HCT116 (cell line): ENCODE measurements at regions not wholly inside any gene's neighbourhood (a gene's known extent, or its start where the extent isn't known, plus 50 kb on each side); places are given as distances from the start of the nearest gene placed in this dataset.

Experiments
- EGR1 ChIP-seq: IDR thresholded peaks from 2 replicates; pipeline ENCODE4 v1.6.1; 2012; ENCODE audit warnings: low read depth
- EZH2 ChIP-seq: fragments of 200-600 bp; sonication (generic); IDR thresholded peaks from 2 replicates; pipeline ENCODE4 v1.6.1; 2017; ENCODE audit warnings: antibody characterized with exemption, mixed run types
- POLR2A ChIP-seq: IDR thresholded peaks from 2 replicates; pipeline ENCODE4 v1.7.0; 2011; ENCODE audit warnings: borderline replicate concordance; ENCODE audit not compliant: insufficient read depth, insufficient read length; ENCODE audit errors: extremely low read depth
- REST ChIP-seq: IDR thresholded peaks from 2 replicates; pipeline ENCODE4 v1.6.1; 2012; ENCODE audit warnings: low read depth
- SIN3A ChIP-seq: IDR thresholded peaks from 2 replicates; pipeline ENCODE4 v1.6.1; 2012; ENCODE audit warnings: low read depth
- TF ChIP-seq, protein P1 (sequence below), 3 experiments: fragments of 200-600 bp in 1 of 3; sonication (generic) in 1 of 3; IDR thresholded peaks in 2 of 3; conservative IDR thresholded peaks in 1 of 3; 2 replicates each; pipeline ENCODE4 v1.5.1; 2012 to 2017; ENCODE audit warnings: low read depth in 2 of 3, low read length in 2 of 3, antibody characterized with exemption in 1 of 3, borderline replicate concordance in 1 of 3, control low read depth in 1 of 3, mild to moderate bottlenecking in 1 of 3, mixed read lengths in 1 of 3, mixed run types in 1 of 3, moderate library complexity in 1 of 3; ENCODE audit not compliant: insufficient read depth in 1 of 3
- TF ChIP-seq, protein P2 (sequence below): IDR thresholded peaks from 2 replicates; pipeline ENCODE4 v1.6.1; 2012
- TF ChIP-seq, protein P3 (sequence below): IDR thresholded peaks from 2 replicates; pipeline ENCODE4 v1.6.1; 2012

- TF ChIP-seq, protein P1, sequence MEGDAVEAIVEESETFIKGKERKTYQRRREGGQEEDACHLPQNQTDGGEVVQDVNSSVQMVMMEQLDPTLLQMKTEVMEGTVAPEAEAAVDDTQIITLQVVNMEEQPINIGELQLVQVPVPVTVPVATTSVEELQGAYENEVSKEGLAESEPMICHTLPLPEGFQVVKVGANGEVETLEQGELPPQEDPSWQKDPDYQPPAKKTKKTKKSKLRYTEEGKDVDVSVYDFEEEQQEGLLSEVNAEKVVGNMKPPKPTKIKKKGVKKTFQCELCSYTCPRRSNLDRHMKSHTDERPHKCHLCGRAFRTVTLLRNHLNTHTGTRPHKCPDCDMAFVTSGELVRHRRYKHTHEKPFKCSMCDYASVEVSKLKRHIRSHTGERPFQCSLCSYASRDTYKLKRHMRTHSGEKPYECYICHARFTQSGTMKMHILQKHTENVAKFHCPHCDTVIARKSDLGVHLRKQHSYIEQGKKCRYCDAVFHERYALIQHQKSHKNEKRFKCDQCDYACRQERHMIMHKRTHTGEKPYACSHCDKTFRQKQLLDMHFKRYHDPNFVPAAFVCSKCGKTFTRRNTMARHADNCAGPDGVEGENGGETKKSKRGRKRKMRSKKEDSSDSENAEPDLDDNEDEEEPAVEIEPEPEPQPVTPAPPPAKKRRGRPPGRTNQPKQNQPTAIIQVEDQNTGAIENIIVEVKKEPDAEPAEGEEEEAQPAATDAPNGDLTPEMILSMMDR (IDR thresholded peaks at IDR 0.05 in 2 of 3, conservative IDR thresholded peaks at IDR 0.05 in 1 of 3; ENCODE audit: borderline replicate concordance in 1 of 3, insufficient read depth in 1 of 3, low read depth in 2 of 3, low read length in 2 of 3) = no peak
- TF ChIP-seq, protein P2, sequence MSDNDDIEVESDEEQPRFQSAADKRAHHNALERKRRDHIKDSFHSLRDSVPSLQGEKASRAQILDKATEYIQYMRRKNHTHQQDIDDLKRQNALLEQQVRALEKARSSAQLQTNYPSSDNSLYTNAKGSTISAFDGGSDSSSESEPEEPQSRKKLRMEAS = no peak
- no peak for TF ChIP-seq SIN3A
- TF ChIP-seq, protein P3, sequence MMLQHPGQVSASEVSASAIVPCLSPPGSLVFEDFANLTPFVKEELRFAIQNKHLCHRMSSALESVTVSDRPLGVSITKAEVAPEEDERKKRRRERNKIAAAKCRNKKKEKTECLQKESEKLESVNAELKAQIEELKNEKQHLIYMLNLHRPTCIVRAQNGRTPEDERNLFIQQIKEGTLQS = no peak
- TF ChIP-seq POLR2A = no peak
- TF ChIP-seq REST = no peak
- no peak for TF ChIP-seq EZH2
- TF ChIP-seq EGR1 = no peak
Measured at GRCh38 chr17:34172390-34172918, 82.6 kb upstream of the CCL2 start.
